ENCODE measurements at regions not wholly inside any gene's neighbourhood (a gene's known extent, or its start where the extent isn't known, plus 50 kb on each side); places are given as distances from the start of the nearest gene placed in this dataset.

GRCh38 chr3:99286266-99286845, 352.0 kb upstream of the COL8A1 start:
- DNase-seq: no peak

- no peak for DNase-seq
Observed at GRCh38 chr3:99269606-99270351, 368.3 kb upstream of the DCBLD2 start.

- no peak for DNase-seq
Observed at GRCh38 chr3:99256788-99257187, 355.3 kb upstream of the DCBLD2 start.

GRCh38 chr3:99253963-99254355, 352.5 kb upstream of the DCBLD2 start:
- no peak for DNase-seq

- DNase-seq: no peak
Observed at GRCh38 chr3:99250821-99251355, 349.4 kb upstream of the DCBLD2 start.

GRCh38 chr3:99250272-99250671, 348.8 kb upstream of the DCBLD2 start:
- no peak for DNase-seq

GRCh38 chr3:99249627-99250026, 348.1 kb upstream of the DCBLD2 start:
- DNase-seq: no peak

- no peak for DNase-seq
Observed at GRCh38 chr3:99248913-99249312, 347.4 kb upstream of the DCBLD2 start.

GRCh38 chr3:99248130-99248529, 346.6 kb upstream of the DCBLD2 start:
- no peak for DNase-seq

- no peak for DNase-seq
Observed at GRCh38 chr3:99246010-99246654, 344.6 kb upstream of the DCBLD2 start.

GRCh38 chr3:99242271-99242670, 340.8 kb upstream of the DCBLD2 start:
- no peak for DNase-seq

GRCh38 chr3:99240700-99241099, 339.2 kb upstream of the DCBLD2 start:
- DNase-seq: no peak

- DNase-seq: no peak
Observed at GRCh38 chr3:99236576-99236975, 335.1 kb upstream of the DCBLD2 start.

GRCh38 chr3:99232696-99233095, 331.2 kb upstream of the DCBLD2 start:
- no peak for DNase-seq

GRCh38 chr3:99218468-99218867, 317.0 kb upstream of the DCBLD2 start:
- no peak for DNase-seq

- DNase-seq: no peak
Observed at GRCh38 chr3:99212969-99213368, 311.5 kb upstream of the DCBLD2 start.

- no peak for DNase-seq
Observed at GRCh38 chr3:99211309-99211708, 309.8 kb upstream of the DCBLD2 start.

GRCh38 chr3:99199021-99199420, 297.5 kb upstream of the DCBLD2 start:
- no peak for DNase-seq

GRCh38 chr3:99191186-99191585, 289.7 kb upstream of the DCBLD2 start:
- no peak for DNase-seq

- DNase-seq: no peak
Observed at GRCh38 chr3:99188936-99189335, 287.4 kb upstream of the DCBLD2 start.

- DNase-seq: no peak
Observed at GRCh38 chr3:99186016-99186415, 284.5 kb upstream of the DCBLD2 start.

- DNase-seq: no peak
Observed at GRCh38 chr3:99176169-99176964, 274.9 kb upstream of the DCBLD2 start.

GRCh38 chr3:99175276-99175812, 273.8 kb upstream of the DCBLD2 start:
- DNase-seq: no peak
